ENCODE measurements at regions not wholly inside any gene's neighbourhood (a gene's known extent, or its start where the extent isn't known, plus 50 kb on each side); places are given as distances from the start of the nearest gene placed in this dataset.

DNA sequence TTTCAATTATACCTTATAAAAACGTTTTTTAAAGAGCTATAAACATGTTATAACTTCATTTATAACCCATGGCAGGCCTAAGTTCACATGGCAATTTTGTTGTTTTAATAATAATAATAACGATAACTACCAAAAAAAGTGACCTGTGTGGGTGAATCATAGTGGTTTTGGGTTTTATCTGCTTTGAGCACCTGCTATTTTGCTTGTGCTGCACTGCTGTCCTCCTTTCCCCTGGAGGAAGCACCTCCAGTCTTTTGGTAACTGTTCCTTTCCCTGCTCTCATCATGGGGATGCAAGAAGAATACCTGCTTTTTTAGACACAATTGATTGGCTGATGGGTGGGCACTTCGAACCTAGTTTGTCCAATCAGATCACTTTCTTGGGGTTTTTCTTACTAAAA lies 388.0 kb upstream of the TBL1XR1 start:
- TF ChIP-seq POLR2AphosphoS5 (IDR thresholded peaks at IDR 0.05; ENCODE audit: low read depth, low read length), result no peak
- no peak for TF ChIP-seq POLR2A (IDR thresholded peaks at IDR 0.05; ENCODE audit: low read depth, low read length)
- no peak for TF ChIP-seq TAF1 (IDR thresholded peaks at IDR 0.05; ENCODE audit: low read depth, low read length)
- no peak for TF ChIP-seq POU2F2 (IDR thresholded peaks at IDR 0.05; ENCODE audit: low read depth, low read length)

Data from GM12891 (cell line).